Mesodermal cell (in vitro differentiated cells): ENCODE measurements at regions not wholly inside any gene's neighbourhood (a gene's known extent, or its start where the extent isn't known, plus 50 kb on each side); places are given as distances from the start of the nearest gene placed in this dataset.

ENCODE experiments used
- H3K27ac ChIP-seq: 2 replicates; pipeline ENCODE4 v1.7.0; 2013; ENCODE audit warnings: mild to moderate bottlenecking, low read depth, low read length, moderate library complexity; ENCODE audit not compliant: severe bottlenecking
- H3K36me3 ChIP-seq: 2 replicates; pipeline ENCODE4 v1.7.1; 2013; ENCODE audit warnings: mild to moderate bottlenecking, low read length, moderate library complexity; ENCODE audit not compliant: control insufficient read depth, insufficient read depth
- H3K4me1 ChIP-seq: one replicate; pipeline ENCODE4 v1.7.1; 2013; ENCODE audit warnings: mild to moderate bottlenecking, low read length; ENCODE audit not compliant: insufficient read depth, control insufficient read depth, poor library complexity, severe bottlenecking
- H3K4me3 ChIP-seq: 2 replicates; pipeline ENCODE4 v1.7.0; 2013; ENCODE audit warnings: low read length, control low read depth, mild to moderate bottlenecking; ENCODE audit not compliant: insufficient read depth, poor library complexity, severe bottlenecking; ENCODE audit errors: extremely low read depth
- H3K9me3 ChIP-seq: 2 replicates; pipeline ENCODE4 v1.7.1; 2013; ENCODE audit warnings: mild to moderate bottlenecking, low read length, moderate library complexity; ENCODE audit not compliant: control insufficient read depth
- WGBS, 2 experiments: methylation state at CpG; one replicate each; pipeline ENCODE4 v1.1.5; 2013; ENCODE audit warnings: missing lambda C conversion rate in 2 of 2; ENCODE audit not compliant: insufficient coverage in 2 of 2; 5-methylcytosine and 5-hydroxymethylcytosine counted together

DNA sequence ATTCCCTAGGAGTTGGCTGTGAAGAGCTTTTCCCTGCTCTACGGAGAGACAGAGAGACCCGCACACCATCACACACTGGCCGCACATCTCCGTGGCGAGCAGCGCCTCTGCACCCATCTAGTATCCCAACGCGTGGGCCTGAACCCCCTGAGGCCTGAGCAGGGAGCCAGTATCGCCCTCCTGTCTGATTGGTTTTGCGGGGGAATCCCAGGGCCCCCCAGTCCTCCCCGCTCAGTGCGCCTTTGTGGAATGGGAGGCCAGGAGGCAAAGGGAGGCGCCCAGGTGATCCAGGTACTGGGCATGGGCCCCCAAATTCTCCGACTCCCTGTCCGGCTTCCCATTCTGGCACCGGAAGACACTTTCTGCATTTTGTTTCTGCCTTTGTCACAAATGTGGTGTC lies 344.3 kb downstream of the GLRX3 start:
- Histone ChIP-seq H3K36me3 (no peaks in the 10 kb centered on the region), H3K9me3 (no peaks in the 10 kb centered on the region), H3K27ac (no peak overlapping the region), H3K4me1 (no peaks in the 10 kb centered on the region), H3K4me3 (no peak overlapping the region)
- WGBS, 2 experiments, result 90 to 92% methylated on average over 10 to 16 of the region's 16 CpGs

DNA sequence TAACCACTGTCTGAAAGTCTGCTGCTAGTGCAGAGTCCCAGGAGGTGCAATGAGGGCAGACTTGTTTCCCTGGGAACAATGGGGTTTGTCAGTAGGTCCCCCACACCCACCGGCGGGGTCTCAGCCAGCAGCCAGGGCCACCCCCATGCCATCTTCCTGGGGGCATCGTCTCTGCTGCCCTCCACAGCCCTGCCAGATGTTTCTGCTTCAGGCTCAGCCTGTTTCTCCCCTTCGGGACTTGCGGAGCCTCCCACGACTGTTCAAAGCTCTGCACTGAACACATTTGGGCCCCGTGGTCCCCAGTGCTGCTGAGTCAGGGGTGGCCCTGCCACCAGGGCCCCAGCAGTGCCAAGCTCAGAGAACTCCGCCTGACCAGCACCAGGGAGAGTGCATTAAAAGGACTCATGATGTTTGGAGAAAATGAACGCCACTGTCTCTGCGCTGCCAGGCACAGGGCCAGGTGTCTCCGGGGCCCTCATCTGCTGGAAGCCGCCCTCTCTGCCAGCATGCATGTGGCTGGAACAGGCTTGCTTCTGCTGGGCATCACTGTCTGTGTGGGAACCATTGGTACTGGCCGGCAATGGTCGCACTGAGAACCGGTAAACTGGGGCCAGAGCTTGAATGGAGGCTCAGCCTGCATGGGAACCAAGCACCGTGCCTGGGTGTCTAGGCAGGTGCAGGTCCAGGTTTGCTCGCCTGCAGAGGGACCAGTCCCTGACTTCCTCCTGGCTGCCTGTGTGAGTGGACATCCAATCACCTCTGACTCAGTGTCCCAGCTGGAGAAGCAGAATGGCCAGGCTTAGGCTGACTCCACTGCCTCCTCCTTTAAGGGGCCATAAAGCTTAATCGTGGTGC lies 345.1 kb downstream of the GLRX3 start:
- Histone ChIP-seq H3K9me3 (no peaks in the 10 kb centered on the region), H3K4me1 (no peaks in the 10 kb centered on the region), H3K36me3 (no peaks in the 10 kb centered on the region), H3K4me3 (no peak overlapping the region), H3K27ac (no peak overlapping the region)
- 89 to 92% methylated on average over 16 to 18 of the region's 18 CpGs for WGBS, 2 experiments

DNA sequence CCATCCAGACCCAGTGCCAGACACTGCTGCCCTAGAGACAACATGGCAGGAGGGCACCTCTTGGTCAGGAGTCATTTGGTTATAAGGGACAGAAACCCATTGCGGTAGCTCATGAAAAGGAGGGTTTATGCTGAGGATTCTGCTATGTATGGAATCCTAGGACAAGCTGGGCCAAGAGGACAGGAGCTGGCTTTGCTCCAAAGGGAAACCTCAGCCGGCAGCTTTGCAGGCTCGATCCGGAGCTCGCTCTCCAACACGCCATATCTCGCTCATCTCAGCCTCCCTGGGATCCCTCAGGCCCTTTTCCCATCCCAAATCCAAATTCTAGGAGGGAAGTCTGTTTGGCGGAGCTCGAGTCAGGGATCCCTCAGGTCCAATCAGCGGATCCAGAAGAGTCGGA lies 345.7 kb downstream of the GLRX3 start:
- 95 to 98% methylated on average over 5 to 11 of the region's 11 CpGs for WGBS, 2 experiments
- H3K4me3 ChIP-seq, result no peak overlapping the region

DNA sequence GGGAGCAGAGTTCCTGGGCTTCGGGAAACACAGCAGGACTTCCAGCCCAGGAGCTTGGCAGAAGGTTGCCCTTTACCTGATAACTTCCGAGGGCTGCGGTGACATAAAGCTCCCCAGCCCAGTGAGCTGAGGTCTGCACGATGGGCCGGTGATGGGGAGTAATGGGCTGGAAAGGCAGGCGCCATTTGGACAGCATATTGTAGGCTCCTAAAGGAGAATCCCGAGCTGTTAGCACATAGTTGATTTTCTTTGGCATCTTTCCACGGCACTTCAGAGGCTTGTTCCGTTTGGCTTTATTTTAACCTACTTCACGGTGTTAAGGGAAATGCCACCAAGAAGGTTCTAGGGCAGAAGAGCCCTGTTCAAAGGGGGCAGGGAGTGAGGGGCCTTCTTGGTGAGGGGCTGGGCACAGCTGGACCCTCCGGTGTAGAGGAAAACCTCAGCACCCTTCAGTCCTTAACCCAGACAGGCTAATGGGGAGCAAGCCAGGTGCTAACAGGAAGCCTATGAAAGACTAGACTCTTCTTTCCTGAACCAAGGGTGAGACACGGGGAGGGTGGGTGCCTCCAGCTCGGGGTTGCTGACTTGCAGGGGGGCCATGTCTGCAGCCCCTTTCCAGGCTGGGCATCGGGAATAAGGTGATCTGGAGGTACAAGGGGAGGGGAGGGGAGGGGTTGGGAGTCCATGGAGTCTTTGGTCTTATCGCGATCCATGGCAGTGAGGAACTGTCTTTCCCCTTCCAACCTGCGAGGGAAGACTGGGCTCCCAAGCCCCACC lies 347.7 kb downstream of the GLRX3 start:
- WGBS, 2 experiments, result 87 to 91% methylated on average over 13 of the region's 17 CpGs
- Histone ChIP-seq H3K27ac (no peak overlapping the region), H3K4me3 (no peak overlapping the region), H3K36me3 (no peaks in the 10 kb centered on the region), H3K9me3 (no peaks in the 10 kb centered on the region), H3K4me1 (no peaks in the 10 kb centered on the region)

More for the DNA sequence above, 345.7 kb downstream of the GLRX3 start:
- H3K27ac ChIP-seq, result no peak overlapping the region
- H3K36me3 ChIP-seq, result no peaks in the 10 kb centered on the region
- no peaks in the 10 kb centered on the region for H3K9me3 ChIP-seq
- no peaks in the 10 kb centered on the region for H3K4me1 ChIP-seq

DNA sequence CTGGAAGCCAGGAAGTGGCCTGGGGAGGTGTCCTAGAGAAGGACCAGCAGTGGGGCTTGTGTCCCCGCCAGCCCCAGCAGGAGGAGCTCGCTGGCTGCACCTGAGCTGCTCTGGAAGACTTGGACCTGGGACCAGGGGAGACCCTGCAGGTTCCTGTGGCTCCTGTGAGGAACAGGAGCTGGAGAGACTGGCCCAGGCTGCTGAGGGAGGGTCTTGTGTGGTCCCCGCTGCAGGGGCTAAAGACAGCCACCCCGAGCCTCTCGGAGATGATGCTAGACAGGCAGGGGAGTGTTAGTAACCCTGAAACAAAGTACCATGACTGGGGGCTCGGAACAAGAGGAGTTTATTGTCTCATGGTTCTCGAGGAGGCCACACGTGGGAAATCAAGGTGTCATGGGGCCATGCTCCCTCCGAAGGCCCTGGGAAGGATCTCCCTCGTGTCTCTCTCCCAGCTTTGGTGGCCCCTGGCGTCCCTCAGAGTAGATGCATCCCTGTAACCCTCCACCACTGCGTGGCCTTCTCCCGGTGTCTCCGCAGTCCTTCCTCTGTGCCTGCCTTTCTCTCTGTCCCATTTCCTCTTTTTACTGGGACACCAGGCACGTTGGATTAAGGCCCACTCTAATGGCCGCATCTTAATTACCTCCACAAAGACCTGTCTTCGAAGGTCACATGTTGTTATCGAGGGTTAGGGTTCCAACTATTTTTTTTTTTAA lies 348.4 kb downstream of the GLRX3 start:
- 87 to 94% methylated on average over 16 to 18 of the region's 18 CpGs for WGBS, 2 experiments
- H3K4me3 ChIP-seq, result no peak overlapping the region
- no peaks in the 10 kb centered on the region for H3K4me1 ChIP-seq

DNA sequence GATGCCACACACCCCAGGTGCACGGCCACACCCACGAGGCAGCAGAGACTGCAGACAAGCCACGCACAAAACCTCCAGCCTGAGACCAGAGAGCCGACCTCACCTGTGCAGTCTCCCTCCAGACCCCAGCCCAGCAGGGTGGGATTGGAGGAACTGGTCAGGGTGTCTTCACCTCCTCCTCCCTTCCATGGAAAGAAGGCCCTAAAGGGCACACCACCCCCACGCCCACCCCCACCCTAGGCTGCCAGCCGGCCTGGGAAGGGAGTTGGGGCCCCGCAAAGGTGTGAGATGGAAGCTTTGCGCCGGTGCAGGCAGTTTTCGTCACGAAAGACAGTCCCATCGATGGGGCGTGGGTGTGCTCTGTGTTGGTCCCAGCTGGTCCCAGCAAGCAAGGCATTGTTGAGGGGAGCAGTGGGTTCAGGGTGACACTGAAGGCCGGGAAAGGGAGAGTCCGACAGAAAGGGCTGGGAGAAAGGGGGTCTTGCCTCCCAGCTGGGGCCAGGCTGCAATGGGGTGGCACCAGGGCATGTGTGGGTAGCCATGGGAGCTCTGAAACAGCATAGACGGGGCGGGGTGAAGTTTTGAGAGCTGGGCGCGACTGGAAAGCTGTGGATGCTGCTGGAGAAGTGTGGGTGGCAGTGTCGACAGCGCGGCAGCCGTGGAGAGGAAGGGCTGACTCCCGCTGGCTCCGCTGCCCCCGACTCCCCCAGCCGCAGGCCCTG lies 349.2 kb downstream of the GLRX3 start:
- Histone ChIP-seq H3K36me3 (no peaks in the 10 kb centered on the region), H3K27ac (no peak overlapping the region), H3K4me1 (peaks cover 3% of the 10 kb centered on the region), H3K9me3 (no peaks in the 10 kb centered on the region), H3K4me3 (no peak overlapping the region)
- 85 to 90% methylated on average over 16 to 18 of the region's 27 CpGs for WGBS, 2 experiments

More for the DNA sequence above, 348.4 kb downstream of the GLRX3 start:
- no peaks in the 10 kb centered on the region for H3K36me3 ChIP-seq
- no peak overlapping the region for H3K27ac ChIP-seq
- no peaks in the 10 kb centered on the region for H3K9me3 ChIP-seq

DNA sequence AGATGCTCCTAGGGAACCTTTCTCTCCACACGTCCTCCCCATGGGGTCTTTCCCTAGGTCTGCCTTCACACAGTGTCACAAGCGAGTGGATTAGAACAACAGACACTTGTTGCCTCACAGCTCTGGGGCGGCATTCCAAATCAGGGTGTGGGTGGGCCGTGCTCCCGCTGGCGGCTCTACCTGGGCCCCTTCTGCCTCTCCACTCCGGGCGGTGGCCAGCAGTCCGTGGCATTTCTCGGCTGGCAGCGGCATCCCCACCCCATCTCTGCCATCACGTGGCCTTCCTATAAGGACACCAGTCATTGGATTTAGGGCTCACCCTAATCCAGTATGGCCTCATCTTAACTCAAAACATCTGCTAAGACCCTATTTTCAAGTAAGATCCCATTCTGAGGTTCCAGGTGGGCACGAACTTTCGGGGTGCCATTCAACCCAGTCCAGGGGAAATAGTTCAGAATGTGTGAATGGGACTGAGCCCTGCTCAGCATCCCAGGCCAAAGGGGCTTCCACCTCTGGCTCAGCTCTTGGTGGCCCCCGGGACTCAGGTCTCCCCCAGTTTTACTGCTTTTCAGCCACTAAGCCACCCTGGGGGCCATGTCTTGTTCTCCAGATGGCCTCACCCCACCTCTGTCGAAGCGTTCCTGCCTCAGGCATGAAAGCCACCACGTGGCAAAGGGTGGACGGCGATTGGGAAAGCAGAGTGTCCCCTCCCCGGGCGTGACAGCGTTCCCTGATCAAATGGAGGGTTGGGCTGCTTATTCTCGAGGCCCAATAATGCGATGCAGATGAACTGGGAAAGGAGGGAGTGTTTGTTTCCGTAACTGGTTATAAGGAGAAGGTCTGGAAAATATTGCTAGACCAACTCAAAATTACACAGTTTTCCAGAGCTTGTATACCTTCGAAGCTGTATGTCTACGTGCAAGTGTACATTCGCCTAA lies 350.0 kb downstream of the GLRX3 start:
- WGBS, 2 experiments, result 92 to 96% methylated on average over 25 to 26 of the region's 29 CpGs
- H3K4me1 ChIP-seq, result peaks cover 3% of the 10 kb centered on the region
- H3K27ac ChIP-seq, result no peak overlapping the region
- no peaks in the 10 kb centered on the region for H3K9me3 ChIP-seq
- no peak overlapping the region for H3K4me3 ChIP-seq
- no peaks in the 10 kb centered on the region for H3K36me3 ChIP-seq

DNA sequence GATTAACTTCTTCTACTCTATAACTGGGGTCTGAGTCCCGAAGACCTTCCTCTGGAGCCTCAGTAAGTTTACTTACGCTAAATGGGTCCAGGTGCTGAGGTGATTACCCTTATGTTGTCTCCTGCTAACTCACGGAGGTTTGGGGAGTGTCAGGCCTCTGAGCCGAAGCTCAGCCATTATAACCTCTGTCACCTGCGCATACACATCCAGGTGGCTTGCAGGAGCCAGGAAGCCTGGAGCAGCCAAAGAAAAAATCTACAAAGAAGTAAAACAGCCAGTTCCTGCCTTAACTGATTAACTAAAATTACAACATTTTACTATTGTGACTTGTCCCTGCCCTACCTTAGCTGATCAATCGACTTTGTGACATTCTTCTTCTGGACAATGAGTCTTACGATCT lies 350.7 kb downstream of the GLRX3 start:
- H3K36me3 ChIP-seq, result no peaks in the 10 kb centered on the region
- no peak overlapping the region for H3K27ac ChIP-seq
- H3K4me3 ChIP-seq, result no peak overlapping the region
- H3K4me1 ChIP-seq, result peaks cover 3% of the 10 kb centered on the region
- H3K9me3 ChIP-seq, result no peaks in the 10 kb centered on the region
- WGBS, 2 experiments, result 92% methylated on average over 5 to 7 of the region's 7 CpGs

DNA sequence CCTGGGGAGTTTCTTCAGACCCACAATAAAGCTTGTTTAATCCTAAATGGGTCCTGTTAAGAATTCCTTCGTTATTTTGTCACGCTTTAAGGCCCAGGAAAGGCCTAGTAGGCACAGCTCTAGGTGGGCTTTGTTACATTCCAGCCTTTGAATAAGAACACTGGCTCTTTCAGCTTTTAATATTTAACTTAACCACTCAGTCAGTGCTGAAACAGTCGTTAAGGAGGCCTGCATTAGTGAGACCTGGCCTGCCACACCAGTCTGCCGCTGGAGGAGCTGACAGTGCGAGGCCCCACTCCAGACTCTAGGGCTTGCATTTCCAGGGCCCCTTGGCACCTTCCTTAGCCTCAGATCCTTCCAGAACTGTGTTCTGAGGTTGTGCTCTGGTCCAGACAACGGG lies 351.4 kb downstream of the GLRX3 start:
- Histone ChIP-seq H3K4me3 (no peak overlapping the region), H3K36me3 (no peaks in the 10 kb centered on the region), H3K9me3 (no peaks in the 10 kb centered on the region), H3K27ac (no peak overlapping the region), H3K4me1 (peaks cover 3% of the 10 kb centered on the region)
- WGBS, 2 experiments, result 55 to 65% methylated on average over 6 of the region's 6 CpGs
